GM21360 (cell line): ENCODE measurements at regions not wholly inside any gene's neighbourhood (a gene's known extent, or its start where the extent isn't known, plus 50 kb on each side); places are given as distances from the start of the nearest gene placed in this dataset.
"Not testable (repeated sequence)": the region's sequence is repeated elsewhere in the genome, so short reads cannot be mapped to it uniquely, and the experiment has no call there.

Experiments
- ATAC-seq: cut with Tn5 transposase; IDR thresholded peaks from one replicate; pipeline ENCODE4 v1.9.1; 2021; ENCODE audit warnings: mild to moderate bottlenecking, moderate library complexity; ENCODE audit not compliant: unreplicated experiment

DNA sequence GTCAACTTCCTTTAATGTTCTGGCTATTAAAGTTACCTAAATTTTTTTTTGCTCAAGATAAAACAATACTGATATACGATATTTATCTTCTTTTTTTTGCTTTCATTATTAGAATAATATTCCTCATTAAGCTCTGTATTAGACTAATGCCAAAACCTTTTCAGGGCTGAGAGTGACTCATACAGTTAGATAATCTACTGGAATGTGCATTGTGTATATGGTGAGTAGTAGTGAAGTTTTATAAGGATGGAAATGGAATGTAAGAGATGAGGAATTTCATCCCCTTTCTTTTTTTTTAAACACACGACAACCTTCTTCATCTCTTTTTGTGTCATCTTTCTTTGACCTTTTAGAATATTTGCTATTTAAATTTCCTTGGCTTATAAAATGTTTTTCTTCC lies 268.6 kb downstream of the ISL1 start:
- ATAC-seq, result no peak

DNA sequence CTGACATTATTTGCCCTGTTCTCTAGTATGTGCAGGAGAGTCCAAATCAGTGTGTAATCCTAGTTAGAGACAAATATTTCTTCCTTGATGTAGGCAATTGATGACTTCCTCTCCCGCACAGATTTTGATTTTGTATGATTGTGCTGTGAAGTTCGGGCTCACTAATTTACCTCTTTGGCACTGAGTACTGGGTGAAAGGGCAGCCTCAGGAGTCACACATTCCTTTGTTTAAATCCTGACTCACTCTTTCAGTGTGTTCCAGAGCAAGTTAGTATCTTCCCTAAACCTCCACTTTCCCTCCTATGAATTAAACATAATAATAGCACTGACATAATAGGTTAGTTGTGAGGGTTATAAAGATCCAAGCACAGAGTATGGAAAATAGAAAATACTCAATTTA lies 269.7 kb downstream of the ISL1 start:
- no peak for ATAC-seq

DNA sequence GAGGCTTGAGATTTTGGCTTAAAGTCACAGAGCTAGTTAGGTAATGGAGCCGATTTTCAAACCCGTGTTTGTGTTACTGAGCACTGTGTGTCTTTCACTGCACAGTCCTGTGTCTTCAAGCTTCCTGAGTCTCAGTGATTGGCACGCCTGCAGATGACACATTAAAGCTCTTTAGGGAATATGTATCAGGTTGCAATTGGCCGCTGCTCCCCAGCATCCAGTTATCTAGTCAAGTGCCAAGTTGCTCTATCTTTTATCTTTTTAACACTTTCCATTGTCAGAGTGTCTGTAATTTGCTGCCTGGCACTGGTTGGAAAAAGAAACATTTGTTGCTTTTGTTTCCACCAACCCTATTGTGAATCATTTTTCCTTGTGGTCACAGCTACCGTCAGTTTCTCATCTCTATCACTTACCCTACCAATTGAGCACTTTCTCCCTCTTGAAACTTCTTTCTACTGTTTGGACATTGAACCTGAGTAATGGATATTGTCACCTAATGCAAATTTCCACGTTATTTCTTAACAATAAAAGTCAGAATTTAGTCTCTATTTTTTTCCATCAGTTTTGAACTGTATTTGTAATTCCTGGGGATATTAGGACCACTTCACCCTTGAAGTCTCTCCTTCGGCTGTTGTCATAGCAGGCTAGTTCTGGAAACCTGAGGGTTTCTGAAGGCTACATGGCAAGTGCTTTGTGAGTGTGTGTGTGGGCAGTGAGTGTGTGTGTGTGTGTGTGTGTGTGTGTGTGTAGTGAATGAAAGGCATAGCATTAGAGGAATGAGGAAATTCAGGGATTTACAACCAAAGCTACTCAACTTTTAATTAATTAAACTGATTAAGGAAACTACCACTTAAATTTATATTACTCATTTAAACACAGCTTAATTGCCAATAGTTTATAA lies 274.3 kb downstream of the ISL1 start:
- no peak for ATAC-seq

DNA sequence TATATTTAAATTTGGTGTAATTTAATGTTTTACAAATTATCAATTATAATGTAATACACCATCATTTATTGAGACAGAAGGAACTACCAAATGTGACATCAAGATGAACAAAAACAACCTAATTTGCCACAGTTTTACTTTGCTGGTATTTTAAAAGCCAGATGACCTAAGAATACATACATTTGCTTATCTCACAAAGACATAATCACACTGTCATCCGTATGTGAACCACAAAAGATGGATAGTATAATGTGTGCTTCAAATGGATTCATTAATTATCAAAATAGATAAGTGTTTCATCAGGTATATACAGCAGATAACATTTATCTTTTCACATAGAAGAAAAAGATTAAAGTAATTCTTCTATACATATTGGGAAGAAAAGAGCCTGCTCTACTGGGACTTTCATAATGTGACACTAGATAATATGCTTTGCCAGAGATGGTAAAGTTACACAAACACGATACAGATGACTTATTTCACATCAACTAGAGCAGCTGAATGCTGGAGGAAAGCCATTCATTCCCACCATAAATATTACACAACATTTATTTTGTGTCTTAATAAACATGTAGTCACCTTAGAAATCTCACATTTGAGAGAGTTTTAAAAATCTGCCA lies 278.5 kb downstream of the ISL1 start:
- ATAC-seq, result no peak

DNA sequence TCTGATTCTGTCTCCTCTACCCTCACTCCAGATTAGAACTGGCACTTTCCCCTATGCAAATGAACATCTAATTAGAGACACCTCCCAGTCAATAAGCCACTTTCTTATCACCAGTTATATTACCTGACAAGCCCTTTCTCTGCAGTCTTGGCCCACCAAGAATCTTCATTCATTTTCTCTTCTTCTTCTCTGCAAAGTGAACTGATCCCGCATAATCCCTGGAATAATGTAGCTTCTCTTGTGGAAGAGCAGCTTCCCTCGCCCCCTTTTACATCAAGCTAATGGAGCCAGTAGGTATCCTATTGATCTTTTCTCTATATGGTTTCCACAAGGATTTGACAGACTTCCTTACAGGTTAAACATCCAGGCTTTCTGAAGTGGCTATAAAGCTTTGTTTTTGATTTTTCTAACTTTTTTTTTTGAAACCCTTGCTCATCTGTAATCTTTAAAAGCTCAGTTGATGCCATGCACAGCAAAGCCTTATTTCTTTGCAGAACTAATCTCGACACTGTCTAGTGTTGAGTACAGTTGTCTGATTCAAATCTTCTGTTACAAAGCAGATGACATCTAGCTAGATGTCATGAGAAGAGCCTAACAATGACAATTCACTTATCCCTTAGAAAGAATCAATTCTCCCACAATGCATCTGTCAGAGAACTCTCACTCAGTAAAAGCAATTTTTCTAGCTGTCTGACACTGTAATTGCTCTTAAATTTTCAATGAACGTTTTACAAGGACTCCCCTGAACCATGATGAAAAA lies 281.4 kb downstream of the ISL1 start:
- ATAC-seq, result no peak

DNA sequence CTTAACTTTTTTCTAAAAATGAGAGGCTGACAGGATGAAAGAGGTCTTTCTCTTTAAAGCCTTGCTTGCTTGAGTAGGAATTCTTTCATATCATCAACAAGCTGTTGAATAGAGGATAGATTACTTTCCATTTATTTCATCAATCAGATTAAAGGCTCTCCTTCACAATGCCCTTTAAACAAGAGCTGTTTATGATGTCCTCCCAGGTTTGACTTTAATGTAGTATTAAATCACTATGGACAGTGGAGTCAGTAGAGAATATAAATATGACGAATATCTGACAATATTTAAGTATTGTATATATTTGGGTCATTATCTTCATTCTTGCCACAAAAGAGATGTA lies 282.0 kb downstream of the ISL1 start:
- ATAC-seq, result no peak

DNA sequence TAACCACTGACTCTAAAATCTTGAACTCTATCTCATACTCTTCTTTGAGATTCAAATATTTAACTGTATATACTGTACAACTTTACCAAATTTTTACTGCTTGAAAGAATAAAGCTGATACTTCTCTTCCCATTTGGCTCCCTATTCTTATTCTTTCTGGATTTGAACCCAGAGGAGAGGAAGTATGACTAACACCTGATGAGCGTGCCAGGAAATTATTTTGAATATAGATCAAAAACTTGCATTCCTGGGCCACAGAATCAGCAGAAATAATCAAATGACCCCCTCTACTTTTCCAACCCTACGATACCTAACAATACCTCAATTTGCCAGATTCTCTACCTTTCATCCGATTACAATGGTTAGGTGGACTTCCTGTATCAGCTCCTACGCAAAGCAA lies 285.8 kb downstream of the ISL1 start:
- no peak for ATAC-seq

DNA sequence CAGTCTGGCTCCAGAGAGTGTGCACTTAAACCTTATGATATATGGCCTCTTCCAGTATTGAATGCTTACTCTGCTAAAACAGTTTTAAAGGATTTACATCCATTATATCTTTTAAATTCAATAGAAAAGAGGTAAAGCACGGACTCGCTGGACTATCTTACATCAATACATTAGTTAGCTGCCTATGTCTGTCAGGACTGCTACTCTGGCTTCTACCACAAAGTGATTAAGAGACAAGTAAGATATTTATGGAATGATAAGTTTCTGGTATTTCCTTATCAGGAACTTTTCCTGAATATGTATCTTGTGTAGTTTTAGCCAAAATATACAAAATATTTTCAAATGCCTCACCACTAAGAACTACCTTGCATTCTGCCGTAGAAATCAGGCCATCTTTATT lies 295.1 kb downstream of the ISL1 start:
- ATAC-seq, result no peak

DNA sequence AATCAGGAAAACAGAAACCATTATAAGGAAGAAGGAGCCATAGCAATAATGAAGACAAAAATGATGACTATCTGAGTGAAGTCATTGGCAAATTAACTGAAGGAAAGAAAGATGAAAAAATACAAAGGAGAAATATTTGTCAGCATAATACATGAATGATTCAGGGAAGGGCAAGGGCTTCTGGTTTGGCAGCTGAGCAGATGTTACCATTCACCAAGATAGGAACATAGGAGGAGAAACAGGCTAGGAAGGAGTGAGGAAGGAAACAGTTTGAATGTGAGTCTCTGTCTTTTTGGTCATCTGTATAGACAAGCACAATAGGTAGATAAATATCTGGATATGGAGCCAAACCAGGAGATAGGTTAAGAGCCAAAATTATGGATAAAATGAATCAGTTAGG lies 296.0 kb downstream of the ISL1 start:
- ATAC-seq, result no peak

DNA sequence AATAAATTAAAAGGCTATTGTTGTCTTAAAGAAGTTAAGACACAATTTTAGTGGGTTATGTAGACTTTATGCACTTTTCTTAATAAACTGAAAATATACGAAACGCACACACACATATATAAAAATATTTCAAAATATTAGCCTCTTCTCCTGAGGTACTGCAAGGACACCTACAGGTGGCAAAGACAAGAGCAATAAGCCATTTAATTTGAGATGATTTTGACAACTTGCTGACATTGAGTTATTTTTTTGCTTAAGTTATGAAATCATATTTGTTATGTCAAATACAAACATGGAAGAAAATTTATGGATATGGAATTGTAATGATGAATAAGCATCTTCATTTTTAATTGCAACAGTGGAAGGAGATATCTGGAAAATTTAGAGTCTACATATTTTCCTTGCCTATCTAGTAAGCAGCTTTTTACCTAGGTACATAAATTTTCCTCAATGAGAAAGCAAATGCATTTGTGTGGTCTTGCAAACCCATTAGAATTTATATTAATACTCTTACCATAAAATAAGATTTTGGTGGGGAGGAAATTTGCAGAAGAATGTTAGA lies 301.6 kb downstream of the ISL1 start:
- ATAC-seq, result no peak

DNA sequence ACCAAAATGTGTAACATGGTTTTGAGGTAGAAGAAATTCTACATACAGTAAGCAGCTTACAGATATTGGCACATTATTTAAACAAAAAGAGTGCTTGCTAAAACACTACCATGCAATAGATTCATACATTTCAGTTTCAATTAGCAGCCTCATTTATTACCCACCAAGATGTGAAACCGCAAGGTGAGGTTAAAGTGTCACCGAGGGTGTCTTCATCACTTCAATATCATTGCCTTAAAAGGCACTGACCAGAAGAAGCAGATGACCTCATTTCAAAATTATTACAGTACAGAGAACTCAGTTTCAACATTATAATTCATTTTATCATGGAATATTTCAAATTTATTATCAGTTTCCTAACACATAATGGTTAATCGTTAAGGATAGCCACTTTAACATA lies 302.2 kb downstream of the ISL1 start:
- no peak for ATAC-seq

DNA sequence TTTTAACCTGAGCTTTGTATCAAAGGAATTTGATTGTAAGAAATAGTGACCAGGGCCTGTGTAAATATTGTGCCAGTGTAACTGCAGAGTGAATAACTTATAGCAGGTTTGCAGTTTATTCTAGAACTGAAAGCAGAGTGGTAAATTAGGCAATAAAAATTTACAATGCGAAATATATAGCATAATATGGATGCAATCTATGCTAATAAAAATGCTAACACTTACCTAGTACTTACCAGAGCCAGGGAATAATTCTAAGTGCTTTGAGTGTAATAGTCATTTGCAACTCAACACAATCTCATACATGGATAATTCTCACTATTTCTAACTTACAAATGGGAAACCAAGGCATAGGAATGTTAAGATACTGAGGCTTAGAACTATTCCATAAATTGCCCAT lies 303.4 kb downstream of the ISL1 start:
- ATAC-seq, result no peak

DNA sequence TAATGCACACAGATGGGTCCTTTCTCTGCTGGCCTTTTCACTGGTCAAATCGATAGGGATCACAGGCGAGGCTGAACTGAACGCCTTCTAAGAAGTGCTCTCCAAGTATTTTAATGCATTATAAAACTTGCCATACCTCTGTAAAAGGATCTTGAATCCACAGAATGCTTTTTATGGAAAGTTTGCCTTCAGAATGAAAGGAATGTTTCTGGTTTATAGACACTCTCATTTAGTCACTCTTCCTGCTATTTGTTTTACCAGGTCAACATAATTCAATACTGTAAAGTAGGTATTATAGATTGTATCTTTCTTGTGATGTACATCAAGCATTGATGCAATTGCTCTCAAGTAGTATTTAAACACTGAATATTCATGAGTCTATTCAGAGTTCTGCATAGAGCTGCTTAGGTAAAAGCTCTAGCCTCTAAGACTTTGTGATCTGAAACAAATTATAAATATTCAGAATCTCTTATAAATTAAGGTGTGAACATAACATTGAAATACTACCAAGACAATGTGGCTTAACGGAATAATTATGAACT lies 308.4 kb downstream of the ISL1 start:
- ATAC-seq, result no peak

DNA sequence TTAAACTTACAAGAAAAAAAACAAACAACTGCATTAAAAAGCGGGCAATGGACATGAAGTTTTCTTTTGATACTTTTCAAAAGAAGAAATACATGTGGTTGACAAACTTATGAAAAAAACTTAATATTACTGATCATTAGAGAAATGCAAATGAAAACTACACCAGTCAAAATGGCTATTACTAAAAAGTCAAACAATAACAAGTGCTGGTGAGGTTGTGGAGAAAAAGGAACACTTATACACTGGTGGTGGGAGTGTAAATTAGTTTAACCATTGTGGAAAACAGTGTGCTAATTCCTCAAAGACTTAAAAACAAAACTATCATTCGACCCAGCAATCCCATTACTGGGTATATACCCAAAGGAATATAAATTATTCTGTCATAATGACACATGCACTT lies 311.6 kb downstream of the ISL1 start:
- no peak for ATAC-seq

DNA sequence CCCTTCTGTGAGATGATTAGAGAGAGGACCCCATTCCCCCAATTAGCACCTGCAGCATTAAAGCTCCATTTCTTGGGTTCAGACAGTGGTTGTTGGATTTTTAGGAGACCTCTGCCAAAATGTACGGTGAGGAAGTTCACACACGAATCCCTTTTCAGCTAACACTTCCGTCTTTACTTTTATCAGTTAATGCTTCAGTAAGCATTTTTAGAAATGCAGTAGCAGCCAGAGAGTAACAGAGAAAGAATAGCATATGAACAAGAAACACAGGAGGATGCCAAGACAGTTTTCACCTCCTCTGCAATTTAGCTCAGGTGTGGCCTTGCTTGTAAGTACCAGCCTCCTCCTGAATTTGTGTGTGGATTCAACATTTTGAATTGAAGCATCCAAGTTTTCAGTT lies 312.9 kb downstream of the ISL1 start:
- no peak for ATAC-seq

DNA sequence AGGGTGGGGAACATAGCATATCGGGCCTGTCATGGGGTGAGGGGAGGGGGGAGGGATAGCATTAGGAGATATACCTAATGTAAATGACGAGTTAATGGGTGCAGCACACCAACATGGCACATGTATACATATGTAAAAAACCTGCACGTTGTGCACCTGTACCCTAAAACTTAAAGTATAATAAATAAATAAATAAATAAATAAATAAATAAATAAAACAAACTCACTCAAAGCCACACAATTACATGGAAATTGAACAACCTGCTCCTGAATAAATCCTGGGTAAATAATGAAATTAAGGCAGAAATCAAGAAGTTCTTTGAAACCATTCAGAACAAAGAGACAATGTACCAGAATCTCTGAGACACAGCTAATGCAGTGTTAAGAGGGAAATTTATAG lies 318.8 kb downstream of the ISL1 start:
- not testable (repeated sequence) for ATAC-seq

DNA sequence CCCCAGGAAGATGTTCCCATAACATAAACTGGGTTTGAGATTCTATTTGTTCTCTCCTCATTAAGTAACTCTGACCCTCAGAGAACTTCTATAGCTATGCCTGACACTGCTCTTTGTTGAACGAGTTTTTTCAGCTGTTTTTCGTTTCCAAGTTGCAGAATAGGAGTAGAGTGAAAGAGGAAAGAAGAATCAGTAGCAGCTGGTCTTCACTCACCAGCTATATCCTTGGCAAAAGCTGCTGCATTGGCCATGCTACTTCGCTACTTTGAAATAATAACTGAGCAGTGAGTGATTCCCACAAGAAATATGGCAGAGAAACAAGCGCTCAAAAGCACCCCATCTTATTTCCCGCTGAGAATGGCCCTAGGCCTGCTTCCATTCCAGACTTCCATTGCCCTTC lies 329.0 kb downstream of the ISL1 start:
- ATAC-seq, result no peak

DNA sequence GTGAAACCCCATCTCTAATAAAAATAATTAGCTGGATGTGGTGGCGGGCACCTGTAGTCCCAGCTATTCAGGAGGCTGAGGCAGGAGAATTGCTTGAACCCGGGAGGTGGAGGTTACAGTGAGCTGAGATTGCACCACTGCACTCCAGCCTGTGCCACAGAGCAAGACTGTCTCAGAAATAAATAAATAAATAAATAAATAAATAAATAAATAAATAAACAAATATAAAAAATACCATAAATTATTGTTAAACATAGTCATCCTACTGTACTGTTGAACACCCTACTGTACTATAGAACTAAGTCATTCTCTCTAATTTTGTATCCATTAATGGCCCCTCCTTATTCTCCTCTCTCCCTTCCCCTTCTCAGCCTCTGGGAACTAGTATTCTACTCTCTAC lies 332.2 kb downstream of the ISL1 start:
- ATAC-seq, result not testable (repeated sequence)

DNA sequence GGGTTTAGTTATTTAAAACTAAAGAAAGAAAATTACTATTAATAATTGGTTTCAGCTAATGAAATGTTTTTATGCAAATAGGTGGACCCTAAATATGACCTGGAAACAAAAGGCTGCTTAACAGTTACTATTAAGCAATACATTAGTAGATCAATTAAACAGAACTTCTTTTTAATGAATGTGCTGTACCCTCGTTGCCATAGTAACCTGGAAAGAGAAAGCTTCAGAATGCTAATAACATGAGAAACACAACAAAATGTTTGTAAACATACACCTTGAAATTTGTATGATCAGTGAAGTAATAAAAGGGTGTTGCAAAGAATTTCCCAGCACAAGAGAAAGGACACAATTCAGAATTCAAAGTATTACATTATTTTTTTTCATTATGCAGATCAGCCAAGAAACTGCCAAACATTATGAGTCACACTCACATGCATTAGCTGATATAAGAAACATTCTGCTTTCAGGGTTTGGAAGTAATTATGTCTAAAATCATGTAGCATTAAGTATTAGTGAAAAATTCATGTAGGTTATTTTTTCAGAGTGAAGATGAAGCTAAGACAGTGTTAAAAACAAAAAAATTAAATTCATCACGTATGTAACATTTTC lies 348.3 kb downstream of the ISL1 start:
- ATAC-seq, result no peak

DNA sequence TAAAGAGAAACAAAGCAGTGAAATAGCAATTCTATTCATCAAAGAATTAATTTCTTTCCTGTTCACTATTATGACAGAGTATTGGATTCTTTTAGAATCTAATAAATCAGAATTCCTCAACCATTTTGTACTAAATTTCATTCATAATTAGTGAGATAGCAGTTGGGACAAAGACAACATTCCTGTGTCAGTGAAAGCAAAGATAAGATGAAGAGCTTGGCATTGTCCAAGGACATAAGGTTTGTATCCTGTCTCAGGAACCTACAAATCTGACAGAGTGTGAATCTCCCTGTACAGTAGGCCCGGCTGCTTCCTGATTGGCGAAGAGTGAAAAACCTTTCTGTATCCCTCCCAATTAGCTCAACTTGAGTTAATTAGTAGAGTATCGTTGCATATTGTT lies 349.1 kb downstream of the ISL1 start:
- no peak for ATAC-seq

DNA sequence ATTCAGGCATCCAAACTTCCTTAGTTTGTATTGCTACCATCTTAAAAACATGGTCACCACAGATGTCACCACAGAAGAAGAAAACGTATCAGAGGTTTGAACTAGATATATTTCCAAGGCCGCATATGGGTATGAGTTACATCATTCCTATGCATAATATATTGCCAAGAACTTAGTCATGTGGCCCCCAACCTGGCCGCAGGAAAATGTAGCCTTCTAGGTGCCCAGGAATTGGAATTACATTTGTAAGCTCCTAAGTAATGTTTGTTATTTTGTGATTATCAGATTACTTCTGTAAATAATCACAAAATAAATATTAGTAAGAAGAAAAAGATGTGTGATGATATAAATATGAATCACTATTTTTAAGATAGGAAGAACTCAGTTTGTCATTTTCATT lies 351.4 kb downstream of the ISL1 start:
- no peak for ATAC-seq
